GM12875 (cell line): ENCODE measurements at regions not wholly inside any gene's neighbourhood (a gene's known extent, or its start where the extent isn't known, plus 50 kb on each side); places are given as distances from the start of the nearest gene placed in this dataset.

ENCODE experiments used
- H3K4me3 ChIP-seq: one replicate; pipeline ENCODE4 v1.5.1; 2011; ENCODE audit warnings: low read depth, low read length, control low read depth
- TF ChIP-seq, protein P1 (sequence below): IDR thresholded peaks from 2 replicates; pipeline ENCODE4 v1.5.1; 2011; ENCODE audit warnings: low read depth, mild to moderate bottlenecking, control low read depth, inconsistent platforms, low read length, moderate library complexity, borderline replicate concordance; ENCODE audit not compliant: insufficient read depth

DNA sequence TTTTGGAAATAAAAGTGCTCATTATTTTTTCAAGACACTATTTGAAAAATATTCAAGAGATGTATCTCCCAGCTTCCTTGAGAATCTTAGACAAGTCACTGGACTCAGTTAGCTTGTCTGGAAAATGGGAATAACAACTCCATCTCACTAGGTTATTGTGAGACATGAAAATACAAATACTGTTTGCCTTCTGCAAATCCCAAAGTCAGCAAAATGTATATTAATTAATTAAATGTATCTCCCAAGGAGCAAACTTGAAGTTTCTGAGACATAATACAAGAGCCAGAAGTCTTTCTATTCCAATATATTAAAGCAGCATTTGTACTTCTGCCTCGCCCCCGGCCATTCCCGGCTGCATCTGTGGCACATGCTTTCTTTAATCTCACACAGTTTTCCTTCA lies 54.6 kb upstream of the ID4 start:
- TF ChIP-seq, protein P1, sequence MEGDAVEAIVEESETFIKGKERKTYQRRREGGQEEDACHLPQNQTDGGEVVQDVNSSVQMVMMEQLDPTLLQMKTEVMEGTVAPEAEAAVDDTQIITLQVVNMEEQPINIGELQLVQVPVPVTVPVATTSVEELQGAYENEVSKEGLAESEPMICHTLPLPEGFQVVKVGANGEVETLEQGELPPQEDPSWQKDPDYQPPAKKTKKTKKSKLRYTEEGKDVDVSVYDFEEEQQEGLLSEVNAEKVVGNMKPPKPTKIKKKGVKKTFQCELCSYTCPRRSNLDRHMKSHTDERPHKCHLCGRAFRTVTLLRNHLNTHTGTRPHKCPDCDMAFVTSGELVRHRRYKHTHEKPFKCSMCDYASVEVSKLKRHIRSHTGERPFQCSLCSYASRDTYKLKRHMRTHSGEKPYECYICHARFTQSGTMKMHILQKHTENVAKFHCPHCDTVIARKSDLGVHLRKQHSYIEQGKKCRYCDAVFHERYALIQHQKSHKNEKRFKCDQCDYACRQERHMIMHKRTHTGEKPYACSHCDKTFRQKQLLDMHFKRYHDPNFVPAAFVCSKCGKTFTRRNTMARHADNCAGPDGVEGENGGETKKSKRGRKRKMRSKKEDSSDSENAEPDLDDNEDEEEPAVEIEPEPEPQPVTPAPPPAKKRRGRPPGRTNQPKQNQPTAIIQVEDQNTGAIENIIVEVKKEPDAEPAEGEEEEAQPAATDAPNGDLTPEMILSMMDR = no peak
- H3K4me3 ChIP-seq = no peak overlapping the region
